ENCODE measurements at regions not wholly inside any gene's neighbourhood (a gene's known extent, or its start where the extent isn't known, plus 50 kb on each side); places are given as distances from the start of the nearest gene placed in this dataset.

GRCh38 chr5:98994611-98995010, 65.8 kb upstream of the CHD1 start:
- Mint-ChIP-seq H3K4me1 (peaks cover 0 to 3% of the 10 kb centered on the region in 2 experiments; a peak in 1 of 4 replicates), H3K9me3 (no peaks in the 10 kb centered on the region), H3K4me3 (no peak overlapping the region), H3K36me3 (ENCODE audit: insufficient read depth in 1 of 3, low read depth in 3 of 3) (no peaks in the 10 kb centered on the region), H3K27me3 (ENCODE audit: low read depth) (no peaks in the 10 kb centered on the region), H3K27ac (no peak overlapping the region)
- no peak overlapping the region for H3K4me2 ChIP-seq (ENCODE audit: insufficient read depth, insufficient read length, low read length)
- H3K23me2 ChIP-seq (ENCODE audit: insufficient read length, low read depth, low read length, poor library complexity, severe bottlenecking) = no peaks in the 10 kb centered on the region
- H3K14ac ChIP-seq (ENCODE audit: insufficient read depth, low read length) = no peak overlapping the region
- H3K4me1 ChIP-seq (ENCODE audit: insufficient read depth, low read length) = no peaks in the 10 kb centered on the region
- WGBS (ENCODE audit: extremely low coverage, insufficient read length, low lambda C conversion rate) = no CpG with 5 or more reads among the region's 4 CpGs
- no peak overlapping the region for H3K56ac ChIP-seq (ENCODE audit: insufficient read length, low read depth, low read length)
- no peaks in the 10 kb centered on the region for H4K20me1 ChIP-seq (ENCODE audit: control insufficient read depth, insufficient read depth, insufficient read length)
- H4K8ac ChIP-seq (replicated peaks; ENCODE audit: insufficient read length, low read depth, low read length) = no peak overlapping the region
- H3K18ac ChIP-seq (ENCODE audit: insufficient read length, low read depth, low read length) = no peak overlapping the region
- no peak overlapping the region for H2BK20ac ChIP-seq (ENCODE audit: low read depth, low read length, poor library complexity, severe bottlenecking)
- H4K5ac ChIP-seq (ENCODE audit: insufficient read length, low read depth, low read length) = no peak overlapping the region
- H3K79me2 ChIP-seq (ENCODE audit: insufficient read depth, low read length) = no peaks in the 10 kb centered on the region
- no peak overlapping the region for H2BK120ac ChIP-seq (ENCODE audit: low read depth, low read length, poor library complexity, severe bottlenecking)
- no peak overlapping the region for H3K4ac ChIP-seq (ENCODE audit: low read depth, low read length)
- no peak overlapping the region for H2BK12ac ChIP-seq (ENCODE audit: insufficient read length, low read depth, low read length)
- H2AK5ac ChIP-seq (ENCODE audit: insufficient read length, low read length) = no peak overlapping the region
- no peaks in the 10 kb centered on the region for H3K27me3 ChIP-seq (ENCODE audit: insufficient read depth, low read length)
- H3K9ac ChIP-seq (ENCODE audit: extremely low read depth, insufficient read length, low read length) = no peak overlapping the region
- H4K91ac ChIP-seq (ENCODE audit: insufficient read length, low read depth, low read length) = no peak overlapping the region
- no peaks in the 10 kb centered on the region for H3K9me3 ChIP-seq (ENCODE audit: control insufficient read depth, low read depth, low read length)
- H3K79me1 ChIP-seq (ENCODE audit: insufficient read depth, low read depth, low read length, poor library complexity, severe bottlenecking) = no peaks in the 10 kb centered on the region
- H2BK15ac ChIP-seq (ENCODE audit: low read depth, low read length) = no peak overlapping the region
- peak overlapping the region; percentile 3 for H2AFZ ChIP-seq (ENCODE audit: low read length)
- no peak overlapping the region for H2BK5ac ChIP-seq (ENCODE audit: insufficient read length, low read length)
- no peak for DNase-seq
- no peak overlapping the region for H3K23ac ChIP-seq (ENCODE audit: insufficient read length, low read depth, low read length)
- H3T11ph ChIP-seq (ENCODE audit: low read length) = no peak overlapping the region
- H3K27ac ChIP-seq (ENCODE audit: insufficient read length, low read depth, low read length) = no peak overlapping the region
- TF ChIP-seq, protein P1, sequence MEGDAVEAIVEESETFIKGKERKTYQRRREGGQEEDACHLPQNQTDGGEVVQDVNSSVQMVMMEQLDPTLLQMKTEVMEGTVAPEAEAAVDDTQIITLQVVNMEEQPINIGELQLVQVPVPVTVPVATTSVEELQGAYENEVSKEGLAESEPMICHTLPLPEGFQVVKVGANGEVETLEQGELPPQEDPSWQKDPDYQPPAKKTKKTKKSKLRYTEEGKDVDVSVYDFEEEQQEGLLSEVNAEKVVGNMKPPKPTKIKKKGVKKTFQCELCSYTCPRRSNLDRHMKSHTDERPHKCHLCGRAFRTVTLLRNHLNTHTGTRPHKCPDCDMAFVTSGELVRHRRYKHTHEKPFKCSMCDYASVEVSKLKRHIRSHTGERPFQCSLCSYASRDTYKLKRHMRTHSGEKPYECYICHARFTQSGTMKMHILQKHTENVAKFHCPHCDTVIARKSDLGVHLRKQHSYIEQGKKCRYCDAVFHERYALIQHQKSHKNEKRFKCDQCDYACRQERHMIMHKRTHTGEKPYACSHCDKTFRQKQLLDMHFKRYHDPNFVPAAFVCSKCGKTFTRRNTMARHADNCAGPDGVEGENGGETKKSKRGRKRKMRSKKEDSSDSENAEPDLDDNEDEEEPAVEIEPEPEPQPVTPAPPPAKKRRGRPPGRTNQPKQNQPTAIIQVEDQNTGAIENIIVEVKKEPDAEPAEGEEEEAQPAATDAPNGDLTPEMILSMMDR (conservative IDR thresholded peaks at IDR 0.05) = no peak
